AG04449 (cell line): ENCODE measurements at regions not wholly inside any gene's neighbourhood (a gene's known extent, or its start where the extent isn't known, plus 50 kb on each side); places are given as distances from the start of the nearest gene placed in this dataset.

ENCODE experiments used
- CTCF ChIA-PET: fragments of 350-600 bp; formaldehyde crosslinking; extraction: SDS; loops from one replicate; lab custom pipeline; 2021; ENCODE audit warnings: antibody characterized with exemption; lab: Yijun Ruan, JAX
- POLR2A ChIA-PET: fragments of 400-600, 350-600 bp; formaldehyde crosslinking; extraction: SDS; loops from one replicate; lab custom pipeline; 2020; ENCODE audit warnings: antibody characterized with exemption, inconsistent platforms; lab: Yijun Ruan, JAX
- DNase-seq: peaks from one replicate; pipeline ENCODE4 v3.0.0-alpha.2; 2010; ENCODE audit warnings: low read depth, low spot score
- H3K4me3 ChIP-seq: 2 replicates; pipeline ENCODE4 v1.5.1; 2011; ENCODE audit warnings: low read depth, mild to moderate bottlenecking, control low read depth, low read length
- CTCF ChIP-seq: IDR thresholded peaks from one replicate; pipeline ENCODE4 v1.5.1; 2011; ENCODE audit warnings: mild to moderate bottlenecking, moderate library complexity, low read length, control low read depth, inconsistent platforms; ENCODE audit not compliant: insufficient read depth; ENCODE audit errors: missing control alignments

GRCh38 chr7:41303709-41304108, 399.2 kb downstream of the INHBA start:
- H3K4me3 ChIP-seq: no peak overlapping the region
- CTCF ChIA-PET: interaction anchor here (0.6 kb wide), 1 partner anchor 69 kb away, joined by 3 read pairs; no protein-coding TSS in a partner anchor
- POLR2A ChIA-PET: no interaction called here
- no peak for DNase-seq
- TF ChIP-seq CTCF: no peak

- TF ChIP-seq CTCF: no peak
- CTCF ChIA-PET: no interaction called here
- H3K4me3 ChIP-seq: no peak overlapping the region
- POLR2A ChIA-PET: no interaction called here
- no peak for DNase-seq
These were observed 404.5 kb downstream of the INHBA start for GRCh38 chr7:41298409-41298808.

GRCh38 chr7:41297166-41297565, 405.7 kb downstream of the INHBA start:
- TF ChIP-seq CTCF: no peak
- H3K4me3 ChIP-seq: no peak overlapping the region
- DNase-seq: no peak
- ChIA-PET POLR2A (no interaction called here), CTCF (no interaction called here)

- POLR2A ChIA-PET: no interaction called here
- no peak for TF ChIP-seq CTCF
- CTCF ChIA-PET: no interaction called here
- H3K4me3 ChIP-seq: no peak overlapping the region
- DNase-seq: no peak
These were observed 407.5 kb downstream of the INHBA start for GRCh38 chr7:41295455-41295815.

- no peak for DNase-seq
- POLR2A ChIA-PET: no interaction called here
- CTCF ChIA-PET: no interaction called here
- TF ChIP-seq CTCF: no peak
- H3K4me3 ChIP-seq: no peak overlapping the region
These were observed 408.1 kb downstream of the INHBA start for GRCh38 chr7:41294556-41295454.

GRCh38 chr7:41292487-41292886, 410.4 kb downstream of the INHBA start:
- H3K4me3 ChIP-seq: no peak overlapping the region
- DNase-seq: no peak
- TF ChIP-seq CTCF: no peak
- ChIA-PET POLR2A (no interaction called here), CTCF (no interaction called here)
